SJSA1 (cell line): ENCODE measurements at regions not wholly inside any gene's neighbourhood (a gene's known extent, or its start where the extent isn't known, plus 50 kb on each side); places are given as distances from the start of the nearest gene placed in this dataset.

ENCODE experiments used
- DNase-seq, 2 experiments: peaks; one replicate each; pipeline ENCODE4 v3.0.0-alpha.2; 2015 to 2020; ENCODE audit warnings: low spot score in 2 of 2, low read depth in 1 of 2
- H3K27ac ChIP-seq: fragments of 250-450 bp; sonication (Bioruptor Pico); 2 replicates; pipeline ENCODE4 v1.5.1; 2020; ENCODE audit warnings: mild to moderate bottlenecking, moderate library complexity
- H3K27me3 ChIP-seq: fragments of 250-450 bp; sonication (Bioruptor Pico); replicated peaks from 2 replicates; pipeline ENCODE4 v1.5.1; 2020; ENCODE audit warnings: mild to moderate bottlenecking, moderate library complexity
- H3K36me3 ChIP-seq: fragments of 250-450 bp; sonication (Bioruptor Pico); 2 replicates; pipeline ENCODE4 v1.5.1; 2020; ENCODE audit warnings: mild to moderate bottlenecking
- H3K4me1 ChIP-seq: fragments of 250-450 bp; sonication (Bioruptor Pico); replicated peaks from 2 replicates; pipeline ENCODE4 v1.6.1; 2021; ENCODE audit warnings: mild to moderate bottlenecking
- H3K4me3 ChIP-seq: fragments of 250-450 bp; sonication (Bioruptor Pico); 2 replicates; pipeline ENCODE4 v1.5.1; 2020; ENCODE audit warnings: mild to moderate bottlenecking
- H3K9me3 ChIP-seq: fragments of 250-450 bp; sonication (Bioruptor Pico); replicated peaks from 2 replicates; pipeline ENCODE4 v1.5.1; 2020; ENCODE audit warnings: mild to moderate bottlenecking

GRCh38 chr10:29761916-29762315 is 127.1 kb upstream of the SVIL start:
- no peak overlapping the region for H3K27ac ChIP-seq
- H3K4me1 ChIP-seq, result peaks cover 23% of the 10 kb centered on the region
- H3K9me3 ChIP-seq, result no peaks in the 10 kb centered on the region
- H3K4me3 ChIP-seq, result no peak overlapping the region
- H3K27me3 ChIP-seq, result no peaks in the 10 kb centered on the region
- no peaks in the 10 kb centered on the region for H3K36me3 ChIP-seq
- DNase-seq, result no peak

- Histone ChIP-seq H3K27me3 (no peaks in the 10 kb centered on the region), H3K4me3 (no peak overlapping the region)
These were observed 125.5 kb upstream of the SVIL start for GRCh38 chr10:29760138-29760900.

GRCh38 chr10:29757551-29758297 is 123.0 kb upstream of the SVIL start:
- no peak overlapping the region for H3K4me3 ChIP-seq
- H3K9me3 ChIP-seq, result no peaks in the 10 kb centered on the region
- peak in 1 of 2 experiments; percentile 65 for DNase-seq

More at GRCh38 chr10:29760138-29760900, 125.5 kb upstream of the SVIL start:
- no peaks in the 10 kb centered on the region for H3K36me3 ChIP-seq
- DNase-seq, result peak in 1 of 2 experiments; percentile 40
- H3K27ac ChIP-seq, result no peak overlapping the region
- H3K4me1 ChIP-seq, result peaks cover 23% of the 10 kb centered on the region
- no peaks in the 10 kb centered on the region for H3K9me3 ChIP-seq

GRCh38 chr10:29756451-29756850 is 121.7 kb upstream of the SVIL start:
- Histone ChIP-seq H3K9me3 (no peaks in the 10 kb centered on the region), H3K36me3 (no peaks in the 10 kb centered on the region), H3K4me3 (no peak overlapping the region), H3K27ac (no peak overlapping the region), H3K4me1 (peaks cover 23% of the 10 kb centered on the region), H3K27me3 (no peaks in the 10 kb centered on the region)
- no peak for DNase-seq

More at GRCh38 chr10:29757551-29758297, 123.0 kb upstream of the SVIL start:
- peaks cover 23% of the 10 kb centered on the region for H3K4me1 ChIP-seq
- no peaks in the 10 kb centered on the region for H3K27me3 ChIP-seq
- no peaks in the 10 kb centered on the region for H3K36me3 ChIP-seq
- no peak overlapping the region for H3K27ac ChIP-seq

GRCh38 chr10:29753283-29753682 is 118.5 kb upstream of the SVIL start:
- no peaks in the 10 kb centered on the region; the same call in none of the 2 replicates for H3K27me3 ChIP-seq

GRCh38 chr10:29751684-29752083 is 116.9 kb upstream of the SVIL start:
- no peak overlapping the region for H3K27ac ChIP-seq
- no peaks in the 10 kb centered on the region; the same call in none of the 2 replicates for H3K27me3 ChIP-seq
- H3K4me1 ChIP-seq, result no peaks in the 10 kb centered on the region
- DNase-seq, result no peak
- no peak overlapping the region for H3K4me3 ChIP-seq
- H3K9me3 ChIP-seq, result no peaks in the 10 kb centered on the region; the same call in 1 of the 2 replicates
- no peaks in the 10 kb centered on the region for H3K36me3 ChIP-seq

More at GRCh38 chr10:29753283-29753682, 118.5 kb upstream of the SVIL start:
- no peak for DNase-seq
- no peaks in the 10 kb centered on the region for H3K36me3 ChIP-seq
- H3K4me3 ChIP-seq, result no peak overlapping the region
- no peak overlapping the region for H3K27ac ChIP-seq
- peaks cover 12% of the 10 kb centered on the region for H3K4me1 ChIP-seq
- no peaks in the 10 kb centered on the region; the same call in 1 of the 2 replicates for H3K9me3 ChIP-seq

- Histone ChIP-seq H3K27ac (no peak overlapping the region), H3K36me3 (no peaks in the 10 kb centered on the region), H3K27me3 (no peaks in the 10 kb centered on the region; the same call in none of the 2 replicates), H3K4me3 (no peak overlapping the region), H3K9me3 (no peaks in the 10 kb centered on the region; the same call in 1 of the 2 replicates), H3K4me1 (no peaks in the 10 kb centered on the region)
- DNase-seq, result no peak
These were observed 116.5 kb upstream of the SVIL start for GRCh38 chr10:29751240-29751639.

- no peaks in the 10 kb centered on the region; the same call in 1 of the 2 replicates for H3K9me3 ChIP-seq
- no peaks in the 10 kb centered on the region for H3K4me1 ChIP-seq
- no peaks in the 10 kb centered on the region for H3K36me3 ChIP-seq
- DNase-seq, result no peak
- H3K27ac ChIP-seq, result no peak overlapping the region
- H3K27me3 ChIP-seq, result no peaks in the 10 kb centered on the region; the same call in none of the 2 replicates
- no peak overlapping the region for H3K4me3 ChIP-seq
These were observed 114.4 kb upstream of the SVIL start for GRCh38 chr10:29749150-29749549.

- no peak overlapping the region for H3K27ac ChIP-seq
- H3K36me3 ChIP-seq, result no peaks in the 10 kb centered on the region
- no peak for DNase-seq
- H3K9me3 ChIP-seq, result no peaks in the 10 kb centered on the region; the same call in 1 of the 2 replicates
- H3K4me1 ChIP-seq, result no peaks in the 10 kb centered on the region
- H3K27me3 ChIP-seq, result no peaks in the 10 kb centered on the region; the same call in none of the 2 replicates
- no peak overlapping the region for H3K4me3 ChIP-seq
These were observed 113.4 kb upstream of the SVIL start for GRCh38 chr10:29748109-29748650.

GRCh38 chr10:29746080-29746797 is 111.5 kb upstream of the SVIL start:
- no peak for DNase-seq
- Histone ChIP-seq H3K36me3 (no peaks in the 10 kb centered on the region), H3K4me3 (no peak overlapping the region), H3K27me3 (no peaks in the 10 kb centered on the region; the same call in none of the 2 replicates), H3K4me1 (no peaks in the 10 kb centered on the region), H3K9me3 (no peaks in the 10 kb centered on the region; the same call in 1 of the 2 replicates), H3K27ac (no peak overlapping the region)

GRCh38 chr10:29740981-29741545 is 106.3 kb upstream of the SVIL start:
- DNase-seq, result no peak
- Histone ChIP-seq H3K9me3 (no peaks in the 10 kb centered on the region), H3K4me1 (peaks cover 14% of the 10 kb centered on the region), H3K36me3 (no peaks in the 10 kb centered on the region), H3K4me3 (no peak overlapping the region), H3K27ac (no peak overlapping the region), H3K27me3 (no peaks in the 10 kb centered on the region)

- no peak for DNase-seq
- peaks cover 8% of the 10 kb centered on the region for H3K36me3 ChIP-seq
These were observed 103.6 kb upstream of the SVIL start for GRCh38 chr10:29738341-29738740.

GRCh38 chr10:29737074-29737593 is 102.4 kb upstream of the SVIL start:
- Histone ChIP-seq H3K36me3 (peaks cover 8% of the 10 kb centered on the region), H3K4me3 (peak overlapping the region; percentile 84), H3K27me3 (no peaks in the 10 kb centered on the region), H3K27ac (no peak overlapping the region), H3K9me3 (no peaks in the 10 kb centered on the region), H3K4me1 (peaks cover 22% of the 10 kb centered on the region)
- DNase-seq, result no peak

More at GRCh38 chr10:29738341-29738740, 103.6 kb upstream of the SVIL start:
- Histone ChIP-seq H3K4me3 (no peak overlapping the region), H3K27ac (no peak overlapping the region), H3K27me3 (no peaks in the 10 kb centered on the region), H3K9me3 (no peaks in the 10 kb centered on the region), H3K4me1 (peaks cover 22% of the 10 kb centered on the region)
